ENCODE measurements at regions not wholly inside any gene's neighbourhood (a gene's known extent, or its start where the extent isn't known, plus 50 kb on each side); places are given as distances from the start of the nearest gene placed in this dataset.

GRCh38 chr21:31479714-31480113, 135.7 kb upstream of the TIAM1 start:
- no peak for DNase-seq (ENCODE audit: low read depth)
- TF ChIP-seq CTCF (conservative IDR thresholded peaks at IDR 0.05; ENCODE audit: control insufficient read depth, insufficient read depth, low read depth, low read length) = no peak
- H3K4me3 ChIP-seq (ENCODE audit: control insufficient read depth, low read depth, low read length) = no peak overlapping the region

GRCh38 chr21:31479222-31479621, 135.2 kb upstream of the TIAM1 start:
- TF ChIP-seq CTCF (conservative IDR thresholded peaks at IDR 0.05; ENCODE audit: control insufficient read depth, insufficient read depth, low read depth, low read length) = no peak
- no peak for DNase-seq (ENCODE audit: low read depth)
- H3K4me3 ChIP-seq (ENCODE audit: control insufficient read depth, low read depth, low read length) = no peak overlapping the region

- DNase-seq (ENCODE audit: low read depth) = peak; percentile 24
- H3K4me3 ChIP-seq (ENCODE audit: control insufficient read depth, low read depth, low read length) = no peak overlapping the region
- peak; percentile 3 for TF ChIP-seq CTCF (conservative IDR thresholded peaks at IDR 0.05; ENCODE audit: control insufficient read depth, insufficient read depth, low read depth, low read length)
Observed at GRCh38 chr21:31476263-31477022, 132.4 kb upstream of the TIAM1 start.

- H3K4me3 ChIP-seq (ENCODE audit: control insufficient read depth, low read depth, low read length) = no peak overlapping the region
- TF ChIP-seq CTCF (conservative IDR thresholded peaks at IDR 0.05; ENCODE audit: control insufficient read depth, insufficient read depth, low read depth, low read length) = no peak
- no peak for DNase-seq (ENCODE audit: low read depth)
Observed at GRCh38 chr21:31475223-31475622, 131.2 kb upstream of the TIAM1 start.

- no peak for TF ChIP-seq CTCF (conservative IDR thresholded peaks at IDR 0.05; ENCODE audit: control insufficient read depth, insufficient read depth, low read depth, low read length)
- H3K4me3 ChIP-seq (ENCODE audit: control insufficient read depth, low read depth, low read length) = no peak overlapping the region
- DNase-seq (ENCODE audit: low read depth) = no peak
Observed at GRCh38 chr21:31473685-31474345, 129.8 kb upstream of the TIAM1 start.

GRCh38 chr21:31471865-31472264, 127.8 kb upstream of the TIAM1 start:
- no peak for TF ChIP-seq CTCF (conservative IDR thresholded peaks at IDR 0.05; ENCODE audit: control insufficient read depth, insufficient read depth, low read depth, low read length)
- no peak overlapping the region for H3K4me3 ChIP-seq (ENCODE audit: control insufficient read depth, low read depth, low read length)
- DNase-seq (ENCODE audit: low read depth) = no peak

All from fibroblast of mammary gland (primary cell).